Mesenchymal stem cell (in vitro differentiated cells and primary cell): ENCODE measurements at regions not wholly inside any gene's neighbourhood (a gene's known extent, or its start where the extent isn't known, plus 50 kb on each side); places are given as distances from the start of the nearest gene placed in this dataset.

ENCODE experiments used
- DNase-seq: peaks from one replicate; pipeline ENCODE4 v3.0.0-alpha.2; 2013
- H2AFZ ChIP-seq: one replicate; pipeline ENCODE4 v1.6.1; 2013; ENCODE audit warnings: low read depth, mild to moderate bottlenecking, control low read depth, inconsistent platforms, low read length, moderate library complexity
- H2AK5ac ChIP-seq: 2 replicates; pipeline ENCODE4 v1.6.1; 2013; ENCODE audit warnings: low read length, moderate library complexity, mild to moderate bottlenecking, inconsistent platforms; ENCODE audit not compliant: severe bottlenecking
- H2BK120ac ChIP-seq: one replicate; pipeline ENCODE4 v1.6.1; 2013; ENCODE audit warnings: low read depth, mild to moderate bottlenecking, inconsistent platforms, low read length, moderate library complexity
- H2BK12ac ChIP-seq, 2 experiments: one replicate each; pipeline ENCODE4 v1.6.1; 2013; ENCODE audit warnings: inconsistent platforms in 2 of 2, low read length in 2 of 2, mild to moderate bottlenecking in 2 of 2, moderate library complexity in 2 of 2, control low read depth in 1 of 2
- H2BK15ac ChIP-seq: one replicate; pipeline ENCODE4 v1.6.1; 2013; ENCODE audit warnings: mild to moderate bottlenecking, low read depth, inconsistent platforms; ENCODE audit not compliant: poor library complexity, severe bottlenecking
- H2BK5ac ChIP-seq: 2 replicates; pipeline ENCODE4 v1.6.1; 2013; ENCODE audit warnings: low read depth, mild to moderate bottlenecking, low read length, control low read depth, inconsistent platforms; ENCODE audit not compliant: poor library complexity, severe bottlenecking
- H3K14ac ChIP-seq, 2 experiments: one replicate each; pipeline ENCODE4 v1.6.1; 2013; ENCODE audit warnings: inconsistent platforms in 2 of 2, low read length in 2 of 2, control low read depth in 1 of 2, mild to moderate bottlenecking in 1 of 2, moderate library complexity in 1 of 2
- H3K18ac ChIP-seq, 2 experiments: one replicate each; pipeline ENCODE4 v1.6.1; 2013; ENCODE audit warnings: inconsistent platforms in 2 of 2, low read length in 2 of 2, control low read depth in 1 of 2, low read depth in 1 of 2, mild to moderate bottlenecking in 1 of 2
- H3K23ac ChIP-seq, 2 experiments: one replicate each; pipeline ENCODE4 v1.6.1; 2013; ENCODE audit warnings: inconsistent platforms in 2 of 2, low read length in 2 of 2, mild to moderate bottlenecking in 2 of 2, moderate library complexity in 2 of 2, control low read depth in 1 of 2
- H3K27ac ChIP-seq: 2 replicates; pipeline ENCODE4 v1.5.1; 2013; ENCODE audit warnings: mild to moderate bottlenecking, moderate library complexity, low read length, control low read depth, inconsistent platforms; ENCODE audit not compliant: poor library complexity, severe bottlenecking
- H3K27me3 ChIP-seq, 2 experiments: 2 replicates each; pipeline versions ENCODE4 v1.6.1 to v1.7.0; 2013; ENCODE audit warnings: low read length in 2 of 2, mild to moderate bottlenecking in 2 of 2, moderate library complexity in 2 of 2, control low read depth in 1 of 2, inconsistent platforms in 1 of 2; ENCODE audit not compliant: control insufficient read depth in 1 of 2, insufficient read depth in 1 of 2
- H3K36me3 ChIP-seq, 2 experiments: 2 replicates each; pipeline versions ENCODE4 v1.6.1 to v1.7.0; 2013; ENCODE audit warnings: low read length in 2 of 2, control low read depth in 1 of 2, inconsistent platforms in 1 of 2, low read depth in 1 of 2, mild to moderate bottlenecking in 1 of 2; ENCODE audit not compliant: insufficient read depth in 2 of 2, control insufficient read depth in 1 of 2
- H3K4ac ChIP-seq, 2 experiments: one replicate each; pipeline ENCODE4 v1.6.1; 2013; ENCODE audit warnings: inconsistent platforms in 2 of 2, low read length in 2 of 2, mild to moderate bottlenecking in 2 of 2, moderate library complexity in 2 of 2, control low read depth in 1 of 2, low read depth in 1 of 2
- H3K4me1 ChIP-seq: 2 replicates; pipeline ENCODE4 v1.6.1; 2013; ENCODE audit warnings: low read depth, low read length, control low read depth; ENCODE audit not compliant: control insufficient read depth, insufficient read depth
- H3K4me2 ChIP-seq: 2 replicates; pipeline ENCODE4 v1.6.1; 2013; ENCODE audit warnings: low read length, mild to moderate bottlenecking, inconsistent platforms; ENCODE audit not compliant: poor library complexity, severe bottlenecking
- H3K4me3 ChIP-seq, 2 experiments: 2 replicates each; pipeline versions ENCODE4 v1.5.1 to v1.7.0; 2013; ENCODE audit warnings: low read length in 2 of 2, mild to moderate bottlenecking in 2 of 2, control low read depth in 1 of 2, low read depth in 1 of 2; ENCODE audit not compliant: insufficient read depth in 1 of 2
- H3K79me1 ChIP-seq: replicated peaks from 2 replicates; pipeline ENCODE4 v1.6.1; 2013; ENCODE audit warnings: mild to moderate bottlenecking, control low read depth, low read length, inconsistent platforms; ENCODE audit not compliant: poor library complexity, severe bottlenecking
- H3K9ac ChIP-seq: 2 replicates; pipeline ENCODE4 v1.7.0; 2013; ENCODE audit warnings: mild to moderate bottlenecking, low read length, moderate library complexity
- H3K9me3 ChIP-seq: 2 replicates; pipeline ENCODE4 v1.7.0; 2013; ENCODE audit warnings: mild to moderate bottlenecking, low read length; ENCODE audit not compliant: control insufficient read depth
- H4K8ac ChIP-seq: one replicate; pipeline ENCODE4 v1.6.1; 2013; ENCODE audit warnings: inconsistent platforms, mild to moderate bottlenecking, low read length, moderate library complexity
- H4K91ac ChIP-seq: one replicate; pipeline ENCODE4 v1.6.1; 2013; ENCODE audit warnings: mild to moderate bottlenecking, low read length, inconsistent platforms
- WGBS: methylation state at CpG from one replicate; pipeline ENCODE4 v1.1.7; 2013; ENCODE audit warnings: mixed read lengths; 5-methylcytosine and 5-hydroxymethylcytosine counted together

DNA sequence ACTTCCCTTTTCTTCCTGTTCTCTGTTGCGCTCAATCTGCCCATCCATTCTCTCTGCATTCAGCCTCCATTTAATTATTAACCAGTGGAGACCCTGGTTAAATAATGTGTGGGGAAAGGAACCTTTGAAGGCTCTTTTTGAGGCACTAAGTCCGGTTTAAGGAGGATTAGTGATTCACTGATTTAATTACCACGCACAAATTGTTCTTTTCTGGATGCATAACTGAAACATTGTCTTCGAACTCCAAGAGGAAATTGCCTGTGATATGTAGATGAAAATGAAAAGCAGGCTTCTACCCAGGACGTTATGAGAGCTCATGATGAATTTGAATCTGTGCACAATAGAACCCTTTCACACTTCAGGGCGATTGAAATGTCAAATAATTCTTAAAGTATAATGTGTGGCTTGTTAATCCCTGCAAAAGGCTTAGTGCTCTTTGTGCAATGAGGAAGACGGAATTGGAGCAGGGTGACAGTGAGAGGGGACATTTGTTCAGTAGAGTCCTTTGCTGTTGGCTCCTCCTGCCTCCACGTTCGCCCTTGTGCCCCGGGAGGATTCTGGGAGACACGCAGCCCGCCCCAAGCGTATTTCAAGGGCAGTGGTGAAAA, 51.1 kb upstream of the ZNF236 start:
- no peak overlapping the region for H3K23ac ChIP-seq
- no peak overlapping the region for H2BK12ac ChIP-seq
- no peak overlapping the region for H3K27ac ChIP-seq
- no peak overlapping the region for H3K18ac ChIP-seq
- H3K4me2 ChIP-seq = no peak overlapping the region
- no peak overlapping the region for H3K14ac ChIP-seq
- H3K9ac ChIP-seq = no peak overlapping the region
- no peak overlapping the region for H2BK5ac ChIP-seq
- no peaks in the 10 kb centered on the region for H3K36me3 ChIP-seq
- no peaks in the 10 kb centered on the region for H3K79me1 ChIP-seq
- H3K27me3 ChIP-seq = peaks cover 4 to 10% of the 10 kb centered on the region in 2 experiments
- no peak overlapping the region for H4K91ac ChIP-seq
- peaks cover 28% of the 10 kb centered on the region for H3K9me3 ChIP-seq
- H2AFZ ChIP-seq = no peak overlapping the region
- no peak for DNase-seq
- H2BK120ac ChIP-seq = no peak overlapping the region
- H3K4me1 ChIP-seq = no peaks in the 10 kb centered on the region
- no peak overlapping the region for H3K4me3 ChIP-seq
- H2AK5ac ChIP-seq = no peak overlapping the region
- H3K4ac ChIP-seq = no peak overlapping the region
- WGBS = 78% methylated on average over 12 of the region's 13 CpGs
- no peak overlapping the region for H2BK15ac ChIP-seq
- no peak overlapping the region for H4K8ac ChIP-seq

DNA sequence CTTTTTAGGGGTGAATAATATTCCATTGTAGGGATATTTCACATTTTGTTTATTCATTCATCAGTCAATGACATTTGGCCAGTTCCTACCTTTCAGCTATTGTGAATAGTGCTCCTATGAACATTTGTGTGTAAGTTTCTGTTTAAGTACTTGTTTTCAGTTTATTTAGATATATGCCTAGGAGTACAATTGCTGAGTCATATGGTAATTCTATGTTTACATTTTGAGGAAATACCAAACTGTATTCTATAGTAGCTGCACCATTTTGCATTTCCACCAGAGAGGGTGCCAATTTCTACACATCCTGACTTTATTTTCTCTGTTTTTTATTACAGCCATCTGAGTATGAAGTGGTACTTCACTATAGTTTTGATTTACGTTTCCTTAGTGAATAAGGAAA, 54.4 kb upstream of the ZNF236 start:
- H2BK12ac ChIP-seq = no peak overlapping the region
- no peak overlapping the region for H4K8ac ChIP-seq
- H3K9ac ChIP-seq = no peak overlapping the region
- no peak overlapping the region for H2BK120ac ChIP-seq
- H3K9me3 ChIP-seq = peaks cover 28% of the 10 kb centered on the region
- H2BK15ac ChIP-seq = no peak overlapping the region
- no peaks in the 10 kb centered on the region for H3K79me1 ChIP-seq
- peaks cover 4 to 16% of the 10 kb centered on the region in 2 experiments for H3K27me3 ChIP-seq
- no peaks in the 10 kb centered on the region for H3K4me1 ChIP-seq
- no peak overlapping the region for H3K4me2 ChIP-seq
- no peak overlapping the region for H2AFZ ChIP-seq
- no peak overlapping the region for H3K4me3 ChIP-seq
- H3K18ac ChIP-seq = no peak overlapping the region
- no CpG with 5 or more reads among the region's 1 CpG for WGBS
- no peak overlapping the region for H2BK5ac ChIP-seq
- H4K91ac ChIP-seq = no peak overlapping the region
- no peak overlapping the region for H3K23ac ChIP-seq
- H2AK5ac ChIP-seq = no peak overlapping the region
- no peak for DNase-seq
- H3K27ac ChIP-seq = no peak overlapping the region
- no peaks in the 10 kb centered on the region for H3K36me3 ChIP-seq
- H3K4ac ChIP-seq = no peak overlapping the region
- H3K14ac ChIP-seq = no peak overlapping the region

DNA sequence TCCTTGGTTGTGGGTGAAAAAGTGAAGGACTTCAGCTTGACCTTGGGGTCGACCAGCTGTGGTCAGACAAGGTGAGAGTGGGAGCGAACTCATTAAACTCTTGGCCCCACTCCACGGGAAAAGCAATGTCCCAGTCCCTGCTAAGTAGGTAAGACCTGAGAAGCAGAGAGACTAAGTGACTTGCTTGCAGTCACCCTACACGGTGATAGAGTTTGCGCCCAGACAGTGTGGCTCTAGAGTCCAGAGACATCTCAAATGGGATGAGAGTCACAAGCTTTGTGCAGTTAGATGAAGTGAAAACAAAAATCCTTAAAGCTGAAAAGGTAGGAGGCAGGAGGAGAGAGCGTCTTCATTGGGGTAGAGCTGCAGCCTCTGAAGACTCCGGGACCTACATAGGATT, 55.9 kb upstream of the ZNF236 start:
- H4K91ac ChIP-seq = no peak overlapping the region
- peaks cover 26% of the 10 kb centered on the region for H3K9me3 ChIP-seq
- no peak overlapping the region for H3K4me3 ChIP-seq
- H3K18ac ChIP-seq = no peak overlapping the region
- no peak for DNase-seq
- no peak overlapping the region for H2AK5ac ChIP-seq
- no peak overlapping the region for H2AFZ ChIP-seq
- no peak overlapping the region for H3K23ac ChIP-seq
- WGBS = 88% methylated on average over 7 of the region's 7 CpGs
- no peaks in the 10 kb centered on the region for H3K4me1 ChIP-seq
- no peak overlapping the region for H3K27ac ChIP-seq
- H2BK15ac ChIP-seq = no peak overlapping the region
- H3K79me1 ChIP-seq = no peaks in the 10 kb centered on the region
- H2BK12ac ChIP-seq = no peak overlapping the region
- H3K4me2 ChIP-seq = no peak overlapping the region
- H2BK120ac ChIP-seq = no peak overlapping the region
- no peak overlapping the region for H3K4ac ChIP-seq
- H3K36me3 ChIP-seq = no peaks in the 10 kb centered on the region
- no peak overlapping the region for H2BK5ac ChIP-seq
- no peak overlapping the region for H3K9ac ChIP-seq
- H3K14ac ChIP-seq = no peak overlapping the region
- peaks cover 3 to 20% of the 10 kb centered on the region in 2 experiments for H3K27me3 ChIP-seq
- H4K8ac ChIP-seq = no peak overlapping the region

GRCh38 chr18:76765649-76766048, 56.7 kb upstream of the ZNF236 start:
- Histone ChIP-seq H3K27ac (no peak overlapping the region), H4K8ac (no peak overlapping the region), H3K4me2 (no peak overlapping the region), H2BK12ac (no peak overlapping the region), H3K4me3 (no peak overlapping the region), H3K4me1 (no peaks in the 10 kb centered on the region), H3K9me3 (peaks cover 25% of the 10 kb centered on the region), H3K4ac (no peak overlapping the region), H2BK15ac (no peak overlapping the region), H2BK5ac (no peak overlapping the region), H3K79me1 (no peaks in the 10 kb centered on the region), H3K18ac (no peak overlapping the region), H3K9ac (no peak overlapping the region), H2AK5ac (no peak overlapping the region), H3K14ac (no peak overlapping the region), H3K23ac (no peak overlapping the region), H3K36me3 (no peaks in the 10 kb centered on the region), H4K91ac (no peak overlapping the region), H2AFZ (no peak overlapping the region), H3K27me3 (peaks cover 3 to 17% of the 10 kb centered on the region in 2 experiments), H2BK120ac (no peak overlapping the region)
- 93% methylated on average over 4 of the region's 5 CpGs for WGBS
- no peak for DNase-seq
